ENCODE measurements at regions not wholly inside any gene's neighbourhood (a gene's known extent, or its start where the extent isn't known, plus 50 kb on each side); places are given as distances from the start of the nearest gene placed in this dataset.

- TF ChIP-seq FOXJ3 (CRISPR knock-in tag; IDR thresholded peaks at IDR 0.05; ENCODE audit: borderline replicate concordance) (no peak), CBFB (CRISPR knock-in tag; IDR thresholded peaks at IDR 0.05; ENCODE audit: low read depth) (no peak), ZNF532 (CRISPR knock-in tag; IDR thresholded peaks at IDR 0.05; ENCODE audit: borderline replicate concordance) (no peak), GTF2I (CRISPR knock-in tag; conservative IDR thresholded peaks at IDR 0.05) (no peak), E2F5 (CRISPR knock-in tag; IDR thresholded peaks at IDR 0.05) (no peak), MYBL2 (CRISPR knock-in tag; IDR thresholded peaks at IDR 0.05) (no peak), USF2 (CRISPR knock-in tag; IDR thresholded peaks at IDR 0.05) (no peak)
Observed at GRCh38 chr4:40687676-40688389, 58.2 kb upstream of the RBM47 start (continued).

GRCh38 chr4:40688446-40689095 is 58.9 kb upstream of the RBM47 start:
- ChIA-PET POLR2A (no interaction called here), CTCF (no interaction called here)
- H3K27ac Mint-ChIP-seq: no peak overlapping the region
- DNase-seq (ENCODE audit: low spot score) (no peak), ATAC-seq (no peak)
- peaks cover 10% of the 10 kb centered on the region for H3K4me1 Mint-ChIP-seq
- H3K4me3 Mint-ChIP-seq: no peak overlapping the region
- peaks cover 10% of the 10 kb centered on the region for H3K9me3 Mint-ChIP-seq
- no peaks in the 10 kb centered on the region for H3K27me3 Mint-ChIP-seq (ENCODE audit: low read depth)
- peaks cover 9% of the 10 kb centered on the region; the same call in 1 of the 2 replicates for H3K36me3 Mint-ChIP-seq
- TF ChIP-seq E2F5 (CRISPR knock-in tag; IDR thresholded peaks at IDR 0.05) (no peak), ARID4B (CRISPR knock-in tag; IDR thresholded peaks at IDR 0.05; ENCODE audit: borderline replicate concordance) (no peak), ERG (CRISPR knock-in tag; IDR thresholded peaks at IDR 0.05) (no peak), ESRRA (CRISPR knock-in tag; IDR thresholded peaks at IDR 0.05; ENCODE audit: borderline replicate concordance) (no peak), FOXP1 (CRISPR knock-in tag; IDR thresholded peaks at IDR 0.05; ENCODE audit: borderline replicate concordance) (no peak), MAX (CRISPR knock-in tag; IDR thresholded peaks at IDR 0.05) (no peak), NR3C1 (CRISPR knock-in tag; conservative IDR thresholded peaks at IDR 0.05; ENCODE audit: low read depth) (no peak), ETV6 (CRISPR knock-in tag; IDR thresholded peaks at IDR 0.05) (no peak), FOXJ3 (CRISPR knock-in tag; IDR thresholded peaks at IDR 0.05; ENCODE audit: borderline replicate concordance) (no peak), TEAD1 (CRISPR knock-in tag; IDR thresholded peaks at IDR 0.05) (no peak), STAT6 (CRISPR knock-in tag; conservative IDR thresholded peaks at IDR 0.05; ENCODE audit: low read depth) (no peak), MYBL2 (CRISPR knock-in tag; IDR thresholded peaks at IDR 0.05) (no peak), ZNF317 (CRISPR knock-in tag; IDR thresholded peaks at IDR 0.05; ENCODE audit: borderline replicate concordance, low read depth) (no peak)

All from WTC11 (cell line).